Trophoblast cell (in vitro differentiated cells and primary cell): ENCODE measurements at regions not wholly inside any gene's neighbourhood (a gene's known extent, or its start where the extent isn't known, plus 50 kb on each side); places are given as distances from the start of the nearest gene placed in this dataset.
"Not testable (repeated sequence)": the region's sequence is repeated elsewhere in the genome, so short reads cannot be mapped to it uniquely, and the experiment has no call there.

Source experiments
- DNase-seq, 2 donors: peaks; one replicate each; pipeline ENCODE4 v3.0.0-alpha.2; 2016
- H2AFZ ChIP-seq: 2 replicates; pipeline ENCODE4 v1.6.1; 2013; ENCODE audit warnings: low read length, moderate library complexity, mild to moderate bottlenecking; ENCODE audit not compliant: insufficient read depth, poor library complexity
- H2AK5ac ChIP-seq: 2 replicates; pipeline ENCODE4 v1.6.1; 2013; ENCODE audit warnings: mild to moderate bottlenecking, low read length
- H2BK120ac ChIP-seq: 2 replicates; pipeline ENCODE4 v1.6.1; 2013; ENCODE audit warnings: low read length, mild to moderate bottlenecking, moderate library complexity; ENCODE audit not compliant: insufficient read depth, poor library complexity
- H2BK12ac ChIP-seq: 2 replicates; pipeline ENCODE4 v1.6.1; 2013; ENCODE audit warnings: mild to moderate bottlenecking, low read length, moderate library complexity
- H2BK5ac ChIP-seq: 2 replicates; pipeline ENCODE4 v1.6.1; 2013; ENCODE audit warnings: low read length, low read depth, moderate library complexity, mild to moderate bottlenecking; ENCODE audit not compliant: poor library complexity
- H3K14ac ChIP-seq: 2 replicates; pipeline ENCODE4 v1.6.1; 2013; ENCODE audit warnings: mild to moderate bottlenecking, low read length
- H3K18ac ChIP-seq: 2 replicates; pipeline ENCODE4 v1.6.1; 2013; ENCODE audit warnings: mild to moderate bottlenecking, low read length
- H3K23ac ChIP-seq: 2 replicates; pipeline ENCODE4 v1.6.1; 2013; ENCODE audit warnings: low read length
- H3K27ac ChIP-seq: 2 replicates; pipeline ENCODE4 v1.5.1; 2013; ENCODE audit warnings: low read depth, mild to moderate bottlenecking, inconsistent platforms, low read length, moderate library complexity
- H3K27me3 ChIP-seq: 2 replicates; pipeline ENCODE4 v1.6.1; 2013; ENCODE audit warnings: inconsistent platforms, mild to moderate bottlenecking, low read length, moderate library complexity; ENCODE audit not compliant: insufficient read depth
- H3K36me3 ChIP-seq, 2 experiments: 1 replicate in 1 of 2; 2 replicates in 1 of 2; pipeline ENCODE4 v1.6.1; 2013; ENCODE audit warnings: low read length in 2 of 2, mild to moderate bottlenecking in 2 of 2, moderate library complexity in 1 of 2; ENCODE audit not compliant: insufficient read depth in 2 of 2, control insufficient read depth in 1 of 2
- H3K4ac ChIP-seq: 2 replicates; pipeline ENCODE4 v1.6.1; 2013; ENCODE audit warnings: low read depth, mild to moderate bottlenecking, low read length, moderate library complexity
- H3K4me1 ChIP-seq, 2 experiments: 1 replicate in 1 of 2; 2 replicates in 1 of 2; pipeline ENCODE4 v1.6.1; 2013; ENCODE audit warnings: low read length in 2 of 2, mild to moderate bottlenecking in 2 of 2, moderate library complexity in 1 of 2; ENCODE audit not compliant: insufficient read depth in 2 of 2, control insufficient read depth in 1 of 2
- H3K4me2 ChIP-seq: 2 replicates; pipeline ENCODE4 v1.6.1; 2013; ENCODE audit warnings: inconsistent platforms, mild to moderate bottlenecking, low read length, moderate library complexity
- H3K4me3 ChIP-seq: 2 replicates; pipeline ENCODE4 v1.5.1; 2013; ENCODE audit warnings: mild to moderate bottlenecking, low read depth, low read length, inconsistent platforms
- H3K79me1 ChIP-seq: one replicate; pipeline ENCODE4 v1.6.1; 2013; ENCODE audit warnings: low read length
- H3K79me2 ChIP-seq: 2 replicates; pipeline ENCODE4 v1.6.1; 2013; ENCODE audit warnings: low read length, mild to moderate bottlenecking; ENCODE audit not compliant: control insufficient read depth, insufficient read depth, poor library complexity
- H3K9ac ChIP-seq: 2 replicates; pipeline ENCODE4 v1.6.1; 2013; ENCODE audit warnings: mild to moderate bottlenecking, low read length
- H3K9me3 ChIP-seq: 2 replicates; pipeline ENCODE4 v1.6.1; 2013; ENCODE audit warnings: low read depth, mild to moderate bottlenecking, control low read depth, inconsistent platforms, low read length; ENCODE audit not compliant: insufficient read depth
- H4K12ac ChIP-seq: 2 replicates; pipeline ENCODE4 v1.6.1; 2013; ENCODE audit warnings: low read depth, mild to moderate bottlenecking, low read length, moderate library complexity
- H4K8ac ChIP-seq: 2 replicates; pipeline ENCODE4 v1.6.1; 2013; ENCODE audit warnings: low read depth, mild to moderate bottlenecking, low read length, moderate library complexity
- H4K91ac ChIP-seq: one replicate; pipeline ENCODE4 v1.6.1; 2013; ENCODE audit warnings: low read depth, mild to moderate bottlenecking, low read length, moderate library complexity
- WGBS: extraction: QIAGEN DNeasy Blood & Tissue Kit; methylation state at CpG from one replicate; pipeline ENCODE4 v1.1.7; 2013; ENCODE audit warnings: missing lambda C conversion rate; ENCODE audit not compliant: insufficient read length, insufficient coverage; ENCODE audit errors: extremely low coverage; 5-methylcytosine and 5-hydroxymethylcytosine counted together

DNA sequence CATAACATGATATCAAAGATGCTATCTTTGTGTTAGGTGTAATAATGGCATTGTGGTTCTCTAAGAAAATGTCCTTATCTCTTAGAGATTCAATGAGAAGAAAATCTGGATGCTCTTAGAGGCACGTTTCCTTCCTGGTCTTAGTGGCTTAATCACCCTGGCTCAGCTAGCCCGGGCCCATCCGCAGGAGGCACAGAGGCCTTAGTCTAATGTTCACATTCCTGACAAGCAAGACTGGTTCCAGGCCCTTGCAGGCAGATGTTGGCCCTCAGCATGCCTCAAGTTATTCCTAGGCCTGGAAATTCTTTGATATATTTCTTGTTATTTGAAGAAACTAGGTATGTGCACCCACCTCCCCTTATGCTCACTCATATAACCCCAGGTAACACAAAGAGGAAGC lies 357.6 kb downstream of the SFMBT2 start:
- Histone ChIP-seq H4K8ac (no peak overlapping the region), H3K27me3 (no peaks in the 10 kb centered on the region), H2BK120ac (no peak overlapping the region), H3K79me2 (no peaks in the 10 kb centered on the region), H3K27ac (no peak overlapping the region), H3K23ac (no peak overlapping the region), H3K36me3 (no peaks in the 10 kb centered on the region), H2BK12ac (no peak overlapping the region), H2AFZ (no peak overlapping the region), H3K4me3 (no peak overlapping the region), H3K9me3 (no peaks in the 10 kb centered on the region), H4K91ac (no peak overlapping the region), H3K14ac (no peak overlapping the region), H3K4me1 (no peaks in the 10 kb centered on the region), H4K12ac (no peak overlapping the region), H2BK5ac (no peak overlapping the region), H3K9ac (no peak overlapping the region), H3K4me2 (no peak overlapping the region), H2AK5ac (no peak overlapping the region), H3K4ac (no peak overlapping the region), H3K79me1 (no peaks in the 10 kb centered on the region), H3K18ac (no peak overlapping the region)
- no CpG with 5 or more reads among the region's 3 CpGs for WGBS
- DNase-seq: no peak

- H2AFZ ChIP-seq, H3K27me3 ChIP-seq, H4K12ac ChIP-seq, H3K4me3 ChIP-seq, H2AK5ac ChIP-seq, H2BK120ac ChIP-seq, H3K79me2 ChIP-seq, H3K9me3 ChIP-seq, H3K4me1 ChIP-seq, H3K9ac ChIP-seq, DNase-seq, H3K23ac ChIP-seq, H4K91ac ChIP-seq, H4K8ac ChIP-seq, H3K4me2 ChIP-seq, H3K14ac ChIP-seq, H3K79me1 ChIP-seq, H2BK12ac ChIP-seq, H3K27ac ChIP-seq, H3K18ac ChIP-seq, H2BK5ac ChIP-seq, H3K4ac ChIP-seq, H3K36me3 ChIP-seq: not testable (repeated sequence)
- WGBS: no CpG with 5 or more reads among the region's 3 CpGs
Measured at GRCh38 chr10:7050024-7050423, 360.8 kb downstream of the SFMBT2 start.

- Histone ChIP-seq H3K4me1 (no peaks in the 10 kb centered on the region), H3K36me3 (no peaks in the 10 kb centered on the region), H3K79me1 (no peaks in the 10 kb centered on the region), H4K8ac (no peak overlapping the region), H3K27ac (no peak overlapping the region), H3K14ac (no peak overlapping the region), H3K18ac (no peak overlapping the region), H3K79me2 (no peaks in the 10 kb centered on the region), H3K9ac (no peak overlapping the region), H3K23ac (no peak overlapping the region), H3K4ac (no peak overlapping the region), H3K4me2 (no peak overlapping the region), H2BK12ac (no peak overlapping the region), H2AFZ (no peak overlapping the region), H4K12ac (no peak overlapping the region), H2BK5ac (no peak overlapping the region), H3K27me3 (no peaks in the 10 kb centered on the region), H3K4me3 (no peak overlapping the region), H2AK5ac (no peak overlapping the region), H3K9me3 (peaks cover 4% of the 10 kb centered on the region), H2BK120ac (no peak overlapping the region), H4K91ac (no peak overlapping the region)
- WGBS: no CpG with 5 or more reads among the region's 6 CpGs
- no peak for DNase-seq
Measured at GRCh38 chr10:7048061-7048460, 362.8 kb downstream of the SFMBT2 start.

GRCh38 chr10:7046615-7047014 lies 364.2 kb downstream of the SFMBT2 start:
- Histone ChIP-seq H3K18ac (no peak overlapping the region), H2BK12ac (no peak overlapping the region), H2AK5ac (no peak overlapping the region), H3K4me2 (no peak overlapping the region), H3K9ac (no peak overlapping the region), H3K36me3 (no peaks in the 10 kb centered on the region), H3K23ac (no peak overlapping the region), H3K79me1 (no peaks in the 10 kb centered on the region), H3K4me1 (no peaks in the 10 kb centered on the region), H3K79me2 (no peaks in the 10 kb centered on the region), H4K8ac (no peak overlapping the region), H3K9me3 (peaks cover 5% of the 10 kb centered on the region), H2AFZ (no peak overlapping the region), H3K14ac (no peak overlapping the region), H3K27me3 (no peaks in the 10 kb centered on the region), H3K4ac (no peak overlapping the region), H4K91ac (no peak overlapping the region), H4K12ac (no peak overlapping the region), H2BK120ac (no peak overlapping the region), H2BK5ac (no peak overlapping the region), H3K27ac (no peak overlapping the region), H3K4me3 (no peak overlapping the region)
- no peak for DNase-seq
- WGBS: no CpG with 5 or more reads among the region's 2 CpGs
